ENCODE measurements at regions not wholly inside any gene's neighbourhood (a gene's known extent, or its start where the extent isn't known, plus 50 kb on each side); places are given as distances from the start of the nearest gene placed in this dataset.

- no peak for DNase-seq
- TF ChIP-seq CTCF (IDR thresholded peaks at IDR 0.05), result no peak
- no peak for ATAC-seq
- Histone ChIP-seq H3K36me3 (no peaks in the 10 kb centered on the region), H3K27ac (no peak overlapping the region), H3K9me3 (no peaks in the 10 kb centered on the region), H3K4me1 (no peaks in the 10 kb centered on the region), H3K4me3 (no peak overlapping the region), H3K27me3 (no peaks in the 10 kb centered on the region)
- FAIRE-seq, result no peak
- 53 to 57% methylated on average over 1 of the region's 1 CpG for WGBS, 2 donors
- intact Hi-C loops (cut with DNase I), result no loop called here
Measured at GRCh38 chr6:11339380-11339779, 106.9 kb upstream of the NEDD9 start.

DNA sequence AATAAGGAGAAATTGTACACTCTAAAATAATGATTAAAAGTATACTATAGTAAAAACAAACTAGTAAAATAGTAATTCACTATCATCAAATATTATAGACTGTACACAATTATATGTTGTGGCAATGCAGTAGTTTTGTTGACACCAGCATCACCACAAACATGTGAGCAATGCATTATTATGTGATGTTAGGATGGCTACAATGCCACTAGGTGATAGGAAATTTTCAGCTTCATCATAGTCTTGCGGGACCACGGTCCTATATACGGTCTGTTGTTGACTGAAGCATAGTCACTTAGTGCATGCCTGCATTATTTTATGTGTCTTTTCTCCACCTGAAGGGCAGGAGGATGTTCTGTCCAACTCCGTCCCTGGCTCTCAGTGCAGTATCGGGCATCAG lies 104.8 kb upstream of the NEDD9 start:
- Histone ChIP-seq H3K9me3 (no peaks in the 10 kb centered on the region), H3K4me1 (no peaks in the 10 kb centered on the region), H3K36me3 (no peaks in the 10 kb centered on the region), H3K27me3 (no peaks in the 10 kb centered on the region), H3K27ac (no peak overlapping the region), H3K4me3 (no peak overlapping the region)
- 90 to 92% methylated on average over 5 of the region's 5 CpGs for WGBS, 2 donors
- FAIRE-seq (no peak), ATAC-seq (no peak), DNase-seq (no peak)
- TF ChIP-seq CTCF (IDR thresholded peaks at IDR 0.05), result no peak
- intact Hi-C loops (cut with DNase I), result no loop called here

DNA sequence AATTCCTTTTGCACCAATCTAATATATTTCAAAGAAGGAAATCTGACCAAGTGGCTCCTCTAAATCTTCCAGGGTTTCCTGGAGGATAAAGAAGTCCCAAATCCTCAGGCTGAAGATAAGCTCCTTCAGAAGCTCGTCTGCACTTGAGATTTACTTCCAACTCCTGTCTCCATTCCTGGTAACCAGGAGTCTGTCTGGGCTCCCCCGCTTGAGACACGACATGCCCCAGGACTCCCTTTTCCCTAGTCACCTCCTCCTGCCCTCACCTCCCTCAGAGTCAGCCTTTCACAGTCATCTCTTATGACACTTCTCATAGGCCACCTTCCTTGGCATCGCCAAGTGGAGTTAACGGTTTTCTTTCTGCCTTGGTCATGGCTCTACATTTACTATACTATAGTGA lies 103.4 kb upstream of the NEDD9 start:
- Histone ChIP-seq H3K36me3 (no peaks in the 10 kb centered on the region), H3K9me3 (no peaks in the 10 kb centered on the region), H3K4me1 (peaks cover 0 to 2% (median 0%) of the 10 kb centered on the region in 3 donors), H3K27ac (no peak overlapping the region), H3K4me3 (no peak overlapping the region), H3K27me3 (no peaks in the 10 kb centered on the region)
- no peak for FAIRE-seq
- TF ChIP-seq CTCF (IDR thresholded peaks at IDR 0.05), result no peak
- no peak for ATAC-seq
- intact Hi-C loops (cut with DNase I), result no loop called here
- 83 to 86% methylated on average over 5 of the region's 5 CpGs for WGBS, 2 donors
- no peak for DNase-seq

DNA sequence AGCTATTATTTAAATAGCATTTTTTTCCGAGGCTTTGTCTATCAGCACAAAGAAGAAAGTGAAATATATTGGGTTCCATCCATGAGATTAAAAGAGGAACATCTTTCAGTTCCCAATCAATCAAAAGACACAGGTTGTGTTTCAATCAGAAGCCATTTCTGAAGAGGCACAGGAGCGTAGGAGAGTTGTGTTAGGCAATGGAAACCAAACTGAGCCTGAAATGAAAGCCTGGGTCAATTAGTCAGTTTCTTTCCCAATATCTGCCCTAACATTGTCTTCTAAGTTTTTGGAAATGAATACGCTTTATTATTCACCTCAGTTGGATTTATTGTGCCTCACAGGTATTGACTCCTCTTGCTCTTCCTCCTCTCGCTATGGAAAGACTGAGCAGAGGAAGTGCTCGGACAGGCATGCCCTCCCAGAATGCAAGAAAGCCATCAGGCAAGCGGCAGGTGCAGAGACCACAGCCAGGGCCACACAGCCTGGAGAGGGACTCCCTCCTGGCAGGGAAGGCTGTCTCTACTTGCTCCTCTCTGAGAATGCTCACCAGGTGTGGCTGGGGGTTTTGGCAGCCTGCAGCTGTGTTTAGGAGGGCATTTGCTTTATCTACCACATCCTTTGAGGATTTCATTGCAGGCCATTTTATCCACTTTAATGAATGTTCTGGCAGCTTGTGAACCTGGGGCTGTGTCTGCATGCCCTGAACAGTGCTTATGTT lies 100.8 kb upstream of the NEDD9 start:
- DNase-seq (no peak), FAIRE-seq (no peak), ATAC-seq (no peak)
- no peak for TF ChIP-seq CTCF (IDR thresholded peaks at IDR 0.05)
- intact Hi-C loops (cut with DNase I), result no loop called here
- no peak overlapping the region for H3K27ac ChIP-seq
- H3K9me3 ChIP-seq, result no peaks in the 10 kb centered on the region
- no peak overlapping the region for H3K4me3 ChIP-seq
- 77 to 80% methylated on average over 6 of the region's 6 CpGs for WGBS, 2 donors
- peaks cover 0 to 4% (median 0%) of the 10 kb centered on the region in 3 donors for H3K4me1 ChIP-seq
- no peaks in the 10 kb centered on the region for H3K36me3 ChIP-seq
- no peaks in the 10 kb centered on the region for H3K27me3 ChIP-seq

DNA sequence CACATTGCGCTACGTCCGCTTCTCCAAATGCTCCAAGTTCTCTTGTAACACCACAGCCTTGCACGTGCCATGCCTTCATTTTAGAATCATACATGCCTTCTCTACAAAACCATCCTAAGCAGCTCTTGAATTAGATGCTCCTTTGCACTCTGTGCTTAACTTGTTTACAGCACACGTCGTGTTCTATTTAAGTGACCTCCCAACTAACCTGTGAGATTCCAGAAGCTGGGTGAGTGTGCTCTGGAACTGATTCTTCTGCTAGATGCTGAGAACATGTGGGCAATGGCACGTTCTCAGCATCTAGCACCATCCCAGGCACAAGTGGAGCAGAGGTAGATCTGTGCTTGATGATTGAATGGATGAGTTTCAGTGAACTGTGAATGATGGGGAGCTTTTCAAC lies 100.0 kb upstream of the NEDD9 start:
- peaks cover 0 to 4% (median 0%) of the 10 kb centered on the region in 3 donors for H3K4me1 ChIP-seq
- DNase-seq, result no peak
- 84 to 86% methylated on average over 7 of the region's 7 CpGs for WGBS, 2 donors
- no peak for FAIRE-seq
- H3K9me3 ChIP-seq, result no peaks in the 10 kb centered on the region
- H3K27me3 ChIP-seq, result no peaks in the 10 kb centered on the region
- H3K36me3 ChIP-seq, result no peaks in the 10 kb centered on the region
- no peak overlapping the region for H3K27ac ChIP-seq
- TF ChIP-seq CTCF (IDR thresholded peaks at IDR 0.05), result no peak
- no peak overlapping the region for H3K4me3 ChIP-seq
- no peak for ATAC-seq
- intact Hi-C loops (cut with DNase I), result no loop called here

Measured in pancreas (tissue), 10 donors.